AG10803 (cell line): ENCODE measurements at regions not wholly inside any gene's neighbourhood (a gene's known extent, or its start where the extent isn't known, plus 50 kb on each side); places are given as distances from the start of the nearest gene placed in this dataset.
A peak's percentile ranks its signal among the peaks of the same experiment; 100 is the strongest.

Experiments
- DNase-seq: peaks from one replicate; pipeline ENCODE4 v3.0.0; 2010; ENCODE audit warnings: low read depth
- H3K4me3 ChIP-seq: 2 replicates; pipeline ENCODE4 v1.5.1; 2011; ENCODE audit warnings: mild to moderate bottlenecking, low read length, control low read depth
- TF ChIP-seq, protein P1 (sequence below): conservative IDR thresholded peaks from 2 replicates; pipeline ENCODE4 v1.5.1; 2011; ENCODE audit warnings: mild to moderate bottlenecking, low read length, control low read depth, inconsistent platforms

DNA sequence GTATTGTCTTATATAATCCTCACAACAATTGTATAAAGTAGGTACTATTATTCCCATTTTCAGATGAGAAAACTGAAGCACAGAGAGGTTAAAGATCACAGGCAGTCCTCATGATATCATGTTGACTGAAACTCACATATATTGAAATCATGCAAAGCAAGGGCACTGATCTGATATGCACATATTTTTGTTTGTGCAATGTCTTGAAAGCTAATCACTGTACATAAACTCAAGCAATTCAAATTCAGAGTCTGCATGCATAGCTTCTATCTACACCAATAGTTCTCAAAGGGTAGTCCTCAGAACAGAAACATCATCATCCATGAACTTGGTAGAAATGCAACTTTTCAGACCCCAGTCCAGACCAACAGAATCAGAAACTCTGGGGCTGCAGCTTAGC lies 119.2 kb upstream of the STT3B start:
- H3K4me3 ChIP-seq: no peak overlapping the region
- DNase-seq: no peak
- TF ChIP-seq, protein P1, sequence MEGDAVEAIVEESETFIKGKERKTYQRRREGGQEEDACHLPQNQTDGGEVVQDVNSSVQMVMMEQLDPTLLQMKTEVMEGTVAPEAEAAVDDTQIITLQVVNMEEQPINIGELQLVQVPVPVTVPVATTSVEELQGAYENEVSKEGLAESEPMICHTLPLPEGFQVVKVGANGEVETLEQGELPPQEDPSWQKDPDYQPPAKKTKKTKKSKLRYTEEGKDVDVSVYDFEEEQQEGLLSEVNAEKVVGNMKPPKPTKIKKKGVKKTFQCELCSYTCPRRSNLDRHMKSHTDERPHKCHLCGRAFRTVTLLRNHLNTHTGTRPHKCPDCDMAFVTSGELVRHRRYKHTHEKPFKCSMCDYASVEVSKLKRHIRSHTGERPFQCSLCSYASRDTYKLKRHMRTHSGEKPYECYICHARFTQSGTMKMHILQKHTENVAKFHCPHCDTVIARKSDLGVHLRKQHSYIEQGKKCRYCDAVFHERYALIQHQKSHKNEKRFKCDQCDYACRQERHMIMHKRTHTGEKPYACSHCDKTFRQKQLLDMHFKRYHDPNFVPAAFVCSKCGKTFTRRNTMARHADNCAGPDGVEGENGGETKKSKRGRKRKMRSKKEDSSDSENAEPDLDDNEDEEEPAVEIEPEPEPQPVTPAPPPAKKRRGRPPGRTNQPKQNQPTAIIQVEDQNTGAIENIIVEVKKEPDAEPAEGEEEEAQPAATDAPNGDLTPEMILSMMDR: no peak

DNA sequence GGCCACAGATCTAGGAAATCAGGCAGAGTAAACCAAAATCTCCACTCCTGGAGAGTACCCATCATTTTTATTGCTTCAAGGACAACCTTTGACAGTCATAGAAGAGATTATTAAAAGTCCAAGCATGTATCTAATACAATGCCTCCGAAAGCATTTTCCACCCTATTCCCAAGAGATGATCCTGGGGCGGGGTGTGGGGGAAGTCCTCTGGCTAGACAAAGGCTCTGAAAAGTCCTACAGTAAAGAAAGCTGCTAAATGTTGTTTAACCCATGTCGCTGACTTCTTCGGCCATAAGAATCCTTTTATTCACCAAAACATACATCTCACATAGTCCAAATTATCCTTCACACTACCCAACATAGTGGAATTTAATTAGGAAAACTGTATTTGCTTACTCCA lies 115.7 kb upstream of the STT3B start:
- DNase-seq: no peak
- TF ChIP-seq, protein P1: no peak
- no peak overlapping the region for H3K4me3 ChIP-seq

DNA sequence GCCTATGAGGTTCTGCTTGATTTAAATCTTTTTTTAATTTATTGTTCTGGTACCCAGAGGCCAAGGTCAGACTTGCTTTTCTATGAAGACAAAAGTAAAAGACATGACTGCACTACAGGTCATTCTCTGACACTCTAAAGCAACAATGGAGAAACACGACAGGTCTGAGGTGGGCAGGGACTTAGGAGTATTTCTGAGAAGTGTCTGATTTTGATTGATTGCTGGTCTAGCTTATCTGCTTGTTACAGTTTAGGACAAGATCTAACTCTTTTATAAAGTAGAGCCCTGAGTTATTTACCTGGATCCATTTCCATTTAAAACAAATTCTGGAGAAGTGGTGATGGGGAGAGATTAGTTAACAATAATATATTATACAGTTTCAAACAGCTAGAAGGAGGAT lies 115.2 kb upstream of the STT3B start:
- TF ChIP-seq, protein P1: no peak
- no peak overlapping the region for H3K4me3 ChIP-seq
- no peak for DNase-seq

DNA sequence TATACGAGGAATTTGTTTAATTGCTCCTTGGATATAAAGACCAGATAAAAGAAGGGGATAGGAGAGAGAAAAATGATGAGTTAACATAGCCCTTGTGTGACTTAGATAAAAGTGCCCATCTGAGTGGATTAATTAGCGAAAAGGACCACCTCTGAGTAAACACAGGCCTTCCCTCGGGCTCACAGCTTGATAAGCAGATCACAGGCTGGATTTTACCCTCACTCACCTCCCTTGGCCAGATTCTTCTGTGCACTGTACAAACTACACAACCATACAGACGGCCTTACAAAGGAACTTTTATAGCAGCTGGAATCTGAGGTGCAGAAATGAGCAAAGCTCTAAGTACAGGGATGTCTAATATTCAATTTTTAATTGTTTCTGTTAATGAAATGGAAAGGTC lies 112.4 kb upstream of the STT3B start:
- TF ChIP-seq, protein P1: no peak
- DNase-seq: no peak
- H3K4me3 ChIP-seq: no peak overlapping the region

DNA sequence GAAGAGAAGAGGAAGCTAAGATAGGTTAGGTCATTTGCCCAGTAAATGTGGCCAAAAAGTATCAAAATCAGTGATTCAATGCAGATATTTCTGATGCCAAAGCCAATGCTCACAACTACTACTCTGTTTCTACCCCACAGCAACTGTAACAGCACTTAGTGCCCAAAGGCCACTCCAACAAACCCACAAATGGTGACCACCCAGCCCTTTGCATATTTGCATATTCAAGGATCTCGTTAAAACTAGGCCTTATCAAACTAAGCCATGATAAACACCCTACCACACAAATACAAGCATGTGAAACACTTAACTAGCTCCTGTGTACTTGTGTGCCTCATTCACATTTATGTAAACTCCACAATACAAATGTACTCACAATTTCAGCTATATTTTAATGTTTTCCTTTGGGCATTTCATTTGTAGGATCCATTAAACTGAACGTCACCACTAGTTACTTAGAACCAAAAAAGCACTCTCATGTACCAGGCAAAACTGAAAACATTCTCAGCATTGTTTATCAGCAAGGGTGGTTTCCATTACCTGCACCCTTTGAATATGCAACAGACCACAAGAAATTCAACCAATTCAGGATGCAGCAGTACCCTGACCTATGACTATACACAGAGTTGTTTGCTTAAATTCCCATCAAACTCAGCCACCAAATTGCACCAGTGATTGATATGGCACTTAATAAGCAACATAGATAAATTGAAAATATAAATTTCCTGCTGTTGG lies 111.2 kb upstream of the STT3B start:
- TF ChIP-seq, protein P1: no peak
- no peak overlapping the region for H3K4me3 ChIP-seq
- DNase-seq: no peak

DNA sequence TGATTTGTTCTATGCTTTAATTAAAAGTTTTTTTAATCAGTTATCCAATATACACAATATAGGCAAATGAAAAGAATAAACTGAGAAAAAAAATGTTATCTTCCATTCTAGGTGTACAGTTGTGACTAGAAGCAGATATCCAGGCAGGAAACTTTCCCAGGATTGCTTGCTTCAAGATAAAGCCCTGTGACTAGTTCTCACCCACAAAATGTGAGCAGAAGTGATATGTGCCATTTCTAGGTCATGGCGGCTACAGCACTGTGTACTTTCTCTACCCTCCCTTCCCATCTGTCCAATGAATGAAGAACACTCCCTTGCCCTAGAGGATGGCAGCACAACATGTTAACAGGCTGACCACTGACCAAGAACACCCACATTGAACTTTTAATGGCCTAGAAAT lies 110.5 kb upstream of the STT3B start:
- TF ChIP-seq, protein P1: no peak
- H3K4me3 ChIP-seq: no peak overlapping the region
- no peak for DNase-seq

DNA sequence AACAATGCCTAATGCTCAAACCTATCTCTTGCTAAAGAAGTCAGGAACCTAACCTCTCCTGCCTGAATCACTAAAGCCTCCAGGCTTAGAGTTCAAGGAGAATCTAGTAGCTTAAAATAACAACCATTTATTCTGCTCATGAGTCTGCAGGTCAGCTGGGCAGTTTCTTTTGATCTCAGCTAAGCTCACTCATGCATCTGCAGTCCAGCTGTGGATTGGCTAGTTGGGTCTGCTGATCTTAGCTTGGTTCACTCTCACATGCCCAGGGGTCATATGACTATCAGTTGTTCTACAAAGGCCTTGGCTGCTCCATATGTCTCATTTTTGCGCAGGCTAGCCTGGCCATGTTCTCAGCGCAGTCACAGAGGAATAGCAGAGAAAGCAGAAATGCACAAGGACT lies 109.2 kb upstream of the STT3B start:
- H3K4me3 ChIP-seq: no peak overlapping the region
- TF ChIP-seq, protein P1: no peak
- DNase-seq: peak; percentile 60
